ENCODE measurements at regions not wholly inside any gene's neighbourhood (a gene's known extent, or its start where the extent isn't known, plus 50 kb on each side); places are given as distances from the start of the nearest gene placed in this dataset.
A peak's percentile ranks its signal among the peaks of the same experiment; 100 is the strongest.

- no peak for ATAC-seq
- Histone ChIP-seq H3K4me2 (ENCODE audit: low read depth, low read length) (no peak overlapping the region), H3K4me1 (ENCODE audit: insufficient read depth, low read length) (no peaks in the 10 kb centered on the region), H3K27me3 (ENCODE audit: control insufficient read depth in 1 of 2, insufficient read depth in 2 of 2, low read length in 2 of 2) (no peaks in the 10 kb centered on the region), H3K9me3 (ENCODE audit: low read length) (no peaks in the 10 kb centered on the region), H3K79me2 (ENCODE audit: insufficient read depth, low read length) (no peaks in the 10 kb centered on the region), H3K4me3 (replicated peaks in 1 of 3; ENCODE audit: insufficient read depth in 1 of 3, low read depth in 2 of 3, low read length in 3 of 3) (no peak overlapping the region), H3K27ac (ENCODE audit: extremely low read length, insufficient read depth, low read length) (no peak overlapping the region), H3K9ac (ENCODE audit: insufficient read depth, low read depth, low read length) (no peak overlapping the region), H4K20me1 (ENCODE audit: insufficient read depth, low read length) (no peaks in the 10 kb centered on the region), H3K36me3 (replicated peaks in 1 of 2; ENCODE audit: control insufficient read depth in 1 of 2, insufficient read depth in 2 of 2, low read length in 2 of 2) (no peaks in the 10 kb centered on the region), H2AFZ (ENCODE audit: low read length) (no peak overlapping the region)
- in situ Hi-C loops (cut with HindIII; ENCODE audit: extremely low pct_ligation_motif_present, low pct_unique_long_range_greater_than_20kb) (loop anchor here (25.0 kb wide), 1 partner anchor 165 kb away; no protein-coding TSS in a partner anchor), intact Hi-C loops (cut with micrococcal nuclease; ENCODE audit: unreplicated experiment) (no loop called here)
- BruUV-seq (replicated peaks), result no TSS peak
- TF ChIP-seq ZNF678 (CRISPR knock-in tag; IDR thresholded peaks at IDR 0.05) (no peak), ZNF652 (CRISPR knock-in tag; IDR thresholded peaks at IDR 0.05; ENCODE audit: borderline replicate concordance, low read depth) (peak; percentile 90), GATAD2A (CRISPR knock-in tag; IDR thresholded peaks at IDR 0.05) (no peak), RFX5 (IDR thresholded peaks at IDR 0.05; ENCODE audit: low read depth, low read length) (no peak), MTF2 (CRISPR knock-in tag; IDR thresholded peaks at IDR 0.05; ENCODE audit: borderline replicate concordance) (no peak), AKNA (CRISPR knock-in tag; IDR thresholded peaks at IDR 0.05; ENCODE audit: borderline replicate concordance) (no peak), STAG1 (CRISPR knock-in tag; IDR thresholded peaks at IDR 0.05) (0 out of 2 replicates have a peak, but pooled peaks have one; percentile 9), NONO (IDR thresholded peaks at IDR 0.05) (no peak), NONO (CRISPR knock-in tag; conservative IDR thresholded peaks at IDR 0.05) (no peak), ZNF597 (CRISPR knock-in tag; IDR thresholded peaks at IDR 0.05) (no peak)
- ChIA-PET POLR2A (no interaction called here), CTCF (ENCODE audit: low intra/inter-chr PET ratio, low total read pairs) (interaction anchor here (0.8 kb wide), 1 partner anchor 164 kb away, joined by 3 read pairs; no protein-coding TSS in a partner anchor)
- no peak for DNase-seq (ENCODE audit: low spot score)
- WGBS (ENCODE audit: low lambda C conversion rate), result 5% methylated on average over 2 of the region's 2 CpGs
- no peak for FAIRE-seq
Observed at GRCh38 chr6:76697585-76697984, 625.1 kb upstream of the IMPG1 start.

Measured in HepG2 (cell line).